HepG2 (cell line): ENCODE measurements at regions not wholly inside any gene's neighbourhood (a gene's known extent, or its start where the extent isn't known, plus 50 kb on each side); places are given as distances from the start of the nearest gene placed in this dataset.

ENCODE experiments used
- ATAC-seq: fragments of 200-7000 bp; cut with Tn5 transposase; 3 replicates; pipeline ENCODE4 v1.9.1; 2020; ENCODE audit warnings: mild to moderate bottlenecking, moderate library complexity
- BruUV-seq: library from RNA; stranded (reverse); fragments of 400-500 nt; replicated peaks from 2 replicates; lab custom pipeline; 2021; lab: Mats Ljungman, UMichigan
- CTCF ChIA-PET: fragments of 300-600 bp; formaldehyde crosslinking; extraction: SDS; loops from one replicate; lab custom pipeline; 2021; ENCODE audit warnings: low total read pairs, inconsistent platforms, low intra/inter-chr PET ratio; lab: Yijun Ruan, JAX
- POLR2A ChIA-PET: fragments of 350-600 bp; sonication (Branson Sonifier 250); formaldehyde crosslinking; loops from one replicate; lab custom pipeline; 2020; ENCODE audit warnings: antibody characterized with exemption, inconsistent platforms; lab: Yijun Ruan, JAX
- DNase-seq: peaks from one replicate; pipeline ENCODE4 v3.0.0-alpha.2; 2015; ENCODE audit warnings: low spot score
- FAIRE-seq: peaks from 3 replicates; lab custom pipeline; 2011; peaks lifted over from hg19 to GRCh38; lab: Jason Lieb, UNC
- H2AFZ ChIP-seq: one replicate; pipeline ENCODE4 v1.6.1; 2011; ENCODE audit warnings: low read length, inconsistent platforms
- H3K27ac ChIP-seq: fragments of 300-600 bp; 3 replicates; pipeline ENCODE4 v1.8.0; 2011; ENCODE audit warnings: mixed run types, mild to moderate bottlenecking, mixed read lengths, low read length, inconsistent platforms; ENCODE audit not compliant: insufficient read depth; ENCODE audit errors: extremely low read length
- H3K27me3 ChIP-seq, 2 experiments: fragments of 200-600 bp in 1 of 2; 2 replicates in 1 of 2; 3 replicates in 1 of 2; pipeline versions ENCODE4 v1.6.0 to v1.8.0; 2011; ENCODE audit warnings: low read length in 2 of 2, mild to moderate bottlenecking in 2 of 2, moderate library complexity in 2 of 2, inconsistent platforms in 1 of 2; ENCODE audit not compliant: insufficient read depth in 2 of 2, control insufficient read depth in 1 of 2
- H3K36me3 ChIP-seq, 2 experiments: fragments of 200-600 bp in 1 of 2; replicated peaks in 1 of 2; 2 replicates in 1 of 2; 3 replicates in 1 of 2; pipeline versions ENCODE4 v1.5.1 to v1.8.0; 2011; ENCODE audit warnings: low read length in 2 of 2, inconsistent platforms in 1 of 2; ENCODE audit not compliant: insufficient read depth in 2 of 2, control insufficient read depth in 1 of 2
- H3K4me1 ChIP-seq: 2 replicates; pipeline ENCODE4 v1.5.1; 2012; ENCODE audit warnings: low read length, inconsistent platforms; ENCODE audit not compliant: insufficient read depth
- H3K4me2 ChIP-seq: 2 replicates; pipeline ENCODE4 v1.6.0; 2011; ENCODE audit warnings: low read depth, low read length, inconsistent platforms
- H3K4me3 ChIP-seq, 3 experiments: fragments of 200-600 bp in 1 of 3; sonication (generic), shearing (Covaris generic) in 1 of 3; replicated peaks in 1 of 3; 2 replicates each; pipeline ENCODE4 v1.5.1; 2011 to 2016; ENCODE audit warnings: low read length in 3 of 3, inconsistent platforms in 2 of 3, low read depth in 2 of 3, mild to moderate bottlenecking in 2 of 3, control low read depth in 1 of 3, mixed read lengths in 1 of 3; ENCODE audit not compliant: insufficient read depth in 1 of 3
- H3K79me2 ChIP-seq: one replicate; pipeline ENCODE4 v1.6.1; 2011; ENCODE audit warnings: low read length, inconsistent platforms; ENCODE audit not compliant: insufficient read depth
- H3K9ac ChIP-seq: 2 replicates; pipeline ENCODE4 v1.6.0; 2011; ENCODE audit warnings: mild to moderate bottlenecking, low read depth, low read length, inconsistent platforms; ENCODE audit not compliant: insufficient read depth
- H3K9me3 ChIP-seq: 2 replicates; pipeline ENCODE4 v1.5.1; 2012; ENCODE audit warnings: mild to moderate bottlenecking, low read length
- H4K20me1 ChIP-seq: 2 replicates; pipeline ENCODE4 v1.6.0; 2011; ENCODE audit warnings: inconsistent platforms, mild to moderate bottlenecking, low read length, moderate library complexity; ENCODE audit not compliant: insufficient read depth
- ATAD3A ChIP-seq: sonication (generic); formaldehyde crosslinking; IDR thresholded peaks from 2 replicates; pipeline ENCODE4 v1.4.0; 2020; ENCODE audit warnings: missing genetic modification reagents
- ATM ChIP-seq: fragments of 450-650 bp; IDR thresholded peaks from 2 replicates; pipeline ENCODE4 v1.7.1; 2017; ENCODE audit warnings: mild to moderate bottlenecking, borderline replicate concordance
- BORCS8-MEF2B ChIP-seq: sonication (generic); formaldehyde crosslinking; IDR thresholded peaks from 2 replicates; pipeline ENCODE4 v1.8.0; 2022; ENCODE audit warnings: mild to moderate bottlenecking, missing genetic modification reagents
- BRD4 ChIP-seq: sonication (generic); formaldehyde crosslinking; IDR thresholded peaks from 2 replicates; pipeline ENCODE4 v1.4.0; 2020; ENCODE audit warnings: missing genetic modification reagents
- SKI ChIP-seq: fragments of 450-650 bp; IDR thresholded peaks from one replicate; pipeline ENCODE4 v1.6.1; 2018; ENCODE audit warnings: mild to moderate bottlenecking; ENCODE audit not compliant: partially characterized antibody
- ZFY ChIP-seq: sonication (generic); formaldehyde crosslinking; IDR thresholded peaks from 2 replicates; pipeline ENCODE4 v1.4.0; 2020; ENCODE audit warnings: missing genetic modification reagents
- ZNF10 ChIP-seq: sonication (generic); formaldehyde crosslinking; IDR thresholded peaks from 2 replicates; pipeline ENCODE4 v1.4.0; 2020; ENCODE audit warnings: mild to moderate bottlenecking, low read depth, missing genetic modification reagents, borderline replicate concordance
- ZNF124 ChIP-seq: sonication (generic); formaldehyde crosslinking; IDR thresholded peaks from 2 replicates; pipeline ENCODE4 v1.4.0; 2020; ENCODE audit warnings: missing genetic modification reagents
- ZNF703 ChIP-seq: sonication (generic); formaldehyde crosslinking; IDR thresholded peaks from 2 replicates; pipeline ENCODE4 v1.5.1; 2020; ENCODE audit warnings: missing genetic modification reagents, mild to moderate bottlenecking, moderate library complexity, borderline replicate concordance
- ZNF780A ChIP-seq: sonication (generic); formaldehyde crosslinking; IDR thresholded peaks from 2 replicates; pipeline ENCODE4 v1.8.0; 2022; ENCODE audit warnings: mild to moderate bottlenecking, missing genetic modification reagents, moderate library complexity
- ZNF839 ChIP-seq: sonication (generic); formaldehyde crosslinking; IDR thresholded peaks from 2 replicates; pipeline ENCODE4 v1.4.0; 2020; ENCODE audit warnings: missing genetic modification reagents, mild to moderate bottlenecking, borderline replicate concordance
- ZNF891 ChIP-seq: sonication (generic); formaldehyde crosslinking; IDR thresholded peaks from 2 replicates; pipeline ENCODE4 v1.5.0; 2020; ENCODE audit warnings: mild to moderate bottlenecking, missing genetic modification reagents
- WGBS: methylation state at CpG from one replicate; pipeline ENCODE4 v1.1.6; 2017; ENCODE audit warnings: low lambda C conversion rate; 5-methylcytosine and 5-hydroxymethylcytosine counted together
- in situ Hi-C: cut with HindIII; loops from 2 replicates; pipeline ENCODE4 v1.10.0; 2017; ENCODE audit warnings: low pct_unique_long_range_greater_than_20kb; ENCODE audit not compliant: extremely low pct_ligation_motif_present
- intact Hi-C: fragments of 100-400 bp; cut with micrococcal nuclease; formaldehyde crosslinking; loops from one replicate; pipeline ENCODE4 v1.10.0; 2022; ENCODE audit not compliant: unreplicated experiment

GRCh38 chr16:86313631-86314030, 196.7 kb upstream of the FOXF1 start:
- BruUV-seq, result no TSS peak
- Histone ChIP-seq H3K27me3 (peaks cover 0 to 1% of the 10 kb centered on the region in 2 experiments; a peak in 2 of 5 replicates), H4K20me1 (no peaks in the 10 kb centered on the region), H3K4me3 (no peak overlapping the region), H3K79me2 (no peaks in the 10 kb centered on the region), H3K4me1 (no peaks in the 10 kb centered on the region), H2AFZ (no peak overlapping the region), H3K9ac (no peak overlapping the region), H3K36me3 (no peaks in the 10 kb centered on the region), H3K4me2 (no peak overlapping the region), H3K27ac (no peak overlapping the region), H3K9me3 (no peaks in the 10 kb centered on the region)
- FAIRE-seq (no peak), DNase-seq (no peak), ATAC-seq (no peak)
- POLR2A ChIA-PET, result no interaction called here
- intact Hi-C loops, result no loop called here
- 21% methylated on average over 8 of the region's 8 CpGs for WGBS
- TF ChIP-seq ZNF124 (CRISPR knock-in tag) (no peak), BORCS8-MEF2B (CRISPR knock-in tag) (no peak), ATAD3A (CRISPR knock-in tag) (no peak), ATM (no peak)
- in situ Hi-C loops, result no loop called here
- CTCF ChIA-PET, result no interaction called here

DNA sequence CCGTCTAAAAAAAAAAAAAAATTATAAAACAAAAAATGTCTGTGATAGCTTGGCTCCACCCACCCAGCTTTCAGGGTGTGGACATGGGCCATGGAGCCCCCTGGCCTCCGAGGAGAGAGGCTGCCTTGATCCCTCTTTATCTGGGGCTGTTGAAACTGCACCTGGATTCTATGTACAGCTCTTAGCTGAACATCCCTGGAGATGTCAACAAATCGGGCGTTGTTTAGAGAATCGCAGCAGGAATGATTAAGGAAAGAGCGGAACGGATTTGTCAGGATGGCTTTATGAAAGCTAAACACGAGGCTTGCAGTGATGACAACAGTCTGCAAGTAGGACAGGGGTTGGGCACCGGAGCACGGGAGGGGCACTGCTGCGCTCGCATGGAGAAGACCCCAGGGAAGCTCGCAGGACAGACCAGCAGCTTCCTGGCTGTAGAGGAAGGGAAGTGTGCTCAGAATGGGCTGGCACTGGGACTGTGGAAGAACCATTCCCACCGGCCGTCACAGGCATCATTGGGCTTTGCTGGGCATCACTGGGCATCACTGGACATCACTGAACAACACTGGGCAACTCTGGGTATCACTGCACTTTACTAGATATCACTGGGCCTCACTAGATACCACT, 195.8 kb upstream of the FOXF1 start:
- no peaks in the 10 kb centered on the region for H3K4me1 ChIP-seq
- CTCF ChIA-PET, result no interaction called here
- no peak overlapping the region for H3K4me3 ChIP-seq
- H2AFZ ChIP-seq, result no peak overlapping the region
- TF ChIP-seq ZNF780A (CRISPR knock-in tag) (no peak), BRD4 (CRISPR knock-in tag) (no peak), ZNF839 (CRISPR knock-in tag) (no peak), ZNF703 (CRISPR knock-in tag) (no peak), ZNF10 (CRISPR knock-in tag) (no peak), SKI (no peak), ZNF891 (no peak), ZFY (no peak)
- no peaks in the 10 kb centered on the region for H4K20me1 ChIP-seq
- WGBS, result 26% methylated on average over 15 of the region's 15 CpGs
- H3K27me3 ChIP-seq, result peaks cover 1 to 3% of the 10 kb centered on the region in 2 experiments; a peak in 2 of 5 replicates
- FAIRE-seq (no peak), ATAC-seq (no peak), DNase-seq (no peak)
- H3K9ac ChIP-seq, result no peak overlapping the region
- H3K27ac ChIP-seq, result no peak overlapping the region
- H3K9me3 ChIP-seq, result no peaks in the 10 kb centered on the region
- H3K79me2 ChIP-seq, result no peaks in the 10 kb centered on the region
- intact Hi-C loops (no loop called here), in situ Hi-C loops (no loop called here)
- no TSS peak for BruUV-seq
- no peaks in the 10 kb centered on the region for H3K36me3 ChIP-seq
- POLR2A ChIA-PET, result no interaction called here
- H3K4me2 ChIP-seq, result no peak overlapping the region
